HG02973 (cell line): ENCODE measurements at regions not wholly inside any gene's neighbourhood (a gene's known extent, or its start where the extent isn't known, plus 50 kb on each side); places are given as distances from the start of the nearest gene placed in this dataset.

Experiments
- ATAC-seq: cut with Tn5 transposase; IDR thresholded peaks from one replicate; pipeline ENCODE4 v1.9.1; 2021; ENCODE audit warnings: moderate library complexity; ENCODE audit not compliant: unreplicated experiment

DNA sequence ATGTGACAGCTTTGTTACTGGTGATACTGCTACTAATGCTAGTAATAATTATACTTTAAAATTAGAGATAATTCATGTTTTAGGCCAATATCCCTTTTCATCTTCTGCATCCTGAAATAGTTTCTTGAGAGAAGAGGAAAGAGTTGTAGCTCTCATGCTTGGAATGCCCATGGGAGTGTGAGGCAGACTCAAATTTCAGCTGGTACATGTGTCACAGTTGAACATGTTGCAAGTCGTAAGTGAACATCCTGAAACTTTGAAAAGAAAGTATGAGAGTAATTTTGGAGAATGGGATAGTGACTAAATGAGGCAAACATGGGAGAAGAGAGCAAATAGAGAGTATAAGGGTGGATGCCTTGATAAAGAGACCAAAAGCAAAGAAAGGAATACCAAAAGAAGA is 168.0 kb downstream of the TMTC3 start:
- no peak for ATAC-seq

DNA sequence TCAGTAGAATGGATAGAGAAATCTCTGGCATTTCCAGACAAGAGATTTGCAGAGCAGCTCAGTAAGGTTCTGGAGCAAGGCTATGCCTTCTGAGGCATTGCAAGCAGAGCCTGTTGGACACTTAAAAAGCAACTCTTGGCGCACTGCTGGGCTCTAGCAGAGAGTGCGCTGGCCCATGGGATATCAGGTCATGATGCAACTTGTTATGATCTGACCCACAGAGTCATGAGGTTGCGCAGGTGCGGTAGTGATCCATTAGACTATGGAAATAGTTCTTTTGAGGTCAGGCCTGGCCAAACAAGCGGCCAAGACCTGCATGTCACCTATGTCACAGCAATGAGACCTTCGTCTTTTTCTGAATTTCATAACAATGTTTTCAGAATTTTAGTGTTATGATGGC is 168.6 kb downstream of the TMTC3 start:
- no peak for ATAC-seq

DNA sequence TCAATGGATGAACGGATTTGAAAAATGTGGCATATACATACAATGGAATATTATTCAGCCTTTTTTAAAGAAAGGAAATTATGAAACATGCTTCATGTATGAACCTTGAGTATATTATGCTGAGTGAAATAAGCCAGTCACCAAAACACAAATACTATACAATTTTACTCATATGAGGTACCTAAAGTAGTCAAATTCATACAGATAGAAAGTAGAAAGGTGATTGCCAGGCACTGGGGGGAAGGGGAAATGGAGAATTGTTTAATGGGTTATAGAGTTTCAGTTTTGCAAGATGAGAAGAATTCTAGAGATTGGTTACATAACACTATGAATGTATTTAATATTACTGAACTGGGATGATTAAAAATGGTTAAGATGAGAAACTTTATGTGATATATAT is 171.4 kb downstream of the TMTC3 start:
- peak; percentile 87 for ATAC-seq

DNA sequence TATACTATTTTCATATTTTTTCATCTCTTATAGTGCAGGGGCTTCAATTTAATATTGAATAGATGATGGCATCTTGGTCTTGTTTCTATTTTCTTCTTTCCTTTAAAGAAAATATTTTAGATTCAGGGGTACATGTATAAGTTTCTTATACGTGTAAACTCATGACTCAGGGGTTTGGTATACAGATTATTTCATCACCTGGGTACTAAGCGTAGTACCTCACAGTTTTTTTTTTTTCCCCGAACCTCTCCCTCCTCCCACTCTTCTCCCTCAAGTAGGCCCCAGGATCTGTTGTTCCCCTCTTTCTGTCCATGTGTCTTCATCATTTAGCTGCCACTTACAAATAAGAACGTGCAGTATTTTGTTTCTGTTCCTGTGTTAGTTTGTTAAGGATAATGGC is 172.6 kb downstream of the TMTC3 start:
- no peak for ATAC-seq

DNA sequence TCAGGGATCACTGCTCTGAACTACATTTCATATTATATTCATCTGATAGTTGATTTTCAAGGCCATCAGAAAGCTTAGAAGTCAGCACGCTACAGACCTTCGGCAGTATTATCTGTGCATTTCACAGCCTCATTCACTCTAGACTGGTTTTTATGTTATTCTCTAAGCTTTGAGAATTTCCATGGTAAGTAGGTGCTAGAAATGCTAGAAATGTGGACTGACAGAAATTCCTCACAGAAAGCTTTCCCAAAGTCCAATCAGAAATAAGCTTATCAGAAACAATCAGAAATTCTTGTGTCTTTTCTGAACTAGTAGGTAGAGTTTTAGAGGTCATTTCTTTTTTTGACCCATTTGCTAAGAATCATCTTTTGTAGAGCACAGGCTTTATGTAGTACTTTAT is 176.6 kb downstream of the TMTC3 start:
- no peak for ATAC-seq

DNA sequence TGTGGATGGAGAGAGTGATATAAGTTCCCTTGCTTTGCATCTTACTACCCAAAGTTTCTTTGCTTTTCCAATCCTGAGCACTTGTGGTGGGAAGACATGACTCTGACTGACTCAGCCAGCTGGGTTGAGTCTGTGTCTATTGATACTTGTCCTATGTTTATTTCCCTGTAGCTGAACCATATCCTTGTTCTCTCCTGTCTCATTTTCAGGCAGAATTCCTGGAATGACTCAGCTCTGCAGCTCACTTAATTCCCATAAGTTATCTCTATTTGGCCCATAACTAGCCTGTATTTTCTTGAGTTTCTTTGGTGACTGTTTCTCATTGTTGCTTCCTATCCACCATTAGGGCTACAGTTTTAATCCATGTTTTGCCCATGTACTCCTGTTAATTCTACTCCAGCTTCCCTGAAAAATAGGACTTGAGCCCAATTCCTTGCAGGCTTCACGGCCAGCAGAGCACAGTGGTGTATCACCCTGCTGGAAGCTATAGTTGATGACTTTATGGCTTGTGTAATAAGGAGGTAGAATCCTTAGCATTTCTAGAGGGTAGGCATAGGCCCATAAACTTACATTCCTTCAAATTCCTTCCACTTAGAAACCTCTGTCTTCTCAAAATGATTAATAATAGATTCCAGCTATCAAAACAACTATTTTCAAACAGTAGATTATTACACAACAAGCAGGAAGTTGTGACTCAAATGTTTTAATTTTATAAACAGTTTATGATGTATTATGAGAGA is 183.1 kb downstream of the TMTC3 start:
- ATAC-seq, result no peak

DNA sequence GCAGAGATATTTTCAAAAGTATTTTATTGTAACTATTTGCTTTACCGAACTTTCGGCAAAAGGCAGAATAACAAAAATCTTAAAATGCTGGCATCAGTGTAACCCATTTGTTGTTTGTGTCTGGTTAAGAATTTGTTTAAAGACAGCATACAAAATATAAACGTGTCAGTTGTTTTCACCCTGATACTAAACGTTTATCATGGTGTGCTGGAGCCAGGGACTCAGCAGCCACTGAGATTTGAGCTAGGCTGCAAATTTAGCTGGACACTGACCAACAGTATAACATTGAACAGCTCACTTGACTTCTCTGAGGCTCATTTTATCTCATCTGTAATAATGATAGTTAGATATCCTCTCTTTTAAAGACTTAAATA is 183.7 kb downstream of the TMTC3 start:
- ATAC-seq, result no peak

DNA sequence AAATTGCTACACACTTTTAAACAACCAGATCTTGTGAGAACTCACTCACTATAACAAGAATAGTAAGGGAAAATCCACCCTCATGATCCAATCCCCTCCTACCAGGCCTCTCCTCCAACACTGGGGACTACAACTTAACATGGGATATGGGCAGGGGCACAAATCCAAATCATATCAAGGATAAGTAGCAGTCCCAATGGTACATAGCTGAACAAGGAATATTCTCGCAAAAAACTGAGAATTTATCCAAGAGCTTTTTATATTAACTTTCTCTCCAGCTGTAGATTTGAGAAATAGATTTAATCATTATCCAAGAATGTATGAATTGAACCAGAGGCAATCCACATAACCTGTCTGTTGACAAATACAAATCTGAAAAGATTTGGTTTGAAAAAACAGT is 185.2 kb downstream of the TMTC3 start:
- ATAC-seq, result no peak

DNA sequence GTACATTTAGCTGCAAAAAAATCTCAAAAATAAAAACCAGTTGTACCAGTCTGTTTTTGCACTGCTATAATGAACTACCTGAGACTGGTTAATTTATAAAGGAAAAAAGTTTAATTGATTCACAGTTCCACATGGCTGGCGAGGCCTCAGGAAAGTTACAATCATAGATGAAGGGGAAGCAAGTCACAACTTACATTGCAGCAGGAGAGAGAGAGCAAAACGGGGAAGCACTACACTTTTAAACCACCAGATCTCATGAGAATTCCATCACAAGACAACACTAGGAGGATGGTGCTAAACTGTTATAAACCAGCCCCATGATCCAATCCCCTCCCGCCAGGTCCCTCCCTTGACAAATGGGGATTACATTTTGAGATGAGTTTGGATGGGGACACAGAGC is 186.0 kb downstream of the TMTC3 start:
- no peak for ATAC-seq

DNA sequence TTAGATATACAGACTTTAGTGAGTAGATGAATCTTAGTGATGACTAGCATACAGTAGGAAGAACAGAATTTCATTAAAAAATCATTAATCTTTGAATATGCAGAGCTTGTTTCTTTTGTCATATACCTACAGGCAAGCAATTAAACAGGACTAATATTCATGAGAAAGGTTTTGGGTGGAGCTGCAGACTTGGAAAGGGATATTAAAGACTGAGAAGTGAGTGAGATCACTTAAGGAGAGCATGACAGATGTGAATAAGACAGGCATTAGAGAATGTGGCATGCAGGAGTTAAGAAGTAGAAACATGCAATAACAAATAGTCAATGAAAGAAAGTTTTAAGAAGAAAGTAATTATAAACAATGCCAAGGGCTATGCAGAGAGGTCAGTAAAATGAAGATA is 187.7 kb downstream of the TMTC3 start:
- no peak for ATAC-seq

DNA sequence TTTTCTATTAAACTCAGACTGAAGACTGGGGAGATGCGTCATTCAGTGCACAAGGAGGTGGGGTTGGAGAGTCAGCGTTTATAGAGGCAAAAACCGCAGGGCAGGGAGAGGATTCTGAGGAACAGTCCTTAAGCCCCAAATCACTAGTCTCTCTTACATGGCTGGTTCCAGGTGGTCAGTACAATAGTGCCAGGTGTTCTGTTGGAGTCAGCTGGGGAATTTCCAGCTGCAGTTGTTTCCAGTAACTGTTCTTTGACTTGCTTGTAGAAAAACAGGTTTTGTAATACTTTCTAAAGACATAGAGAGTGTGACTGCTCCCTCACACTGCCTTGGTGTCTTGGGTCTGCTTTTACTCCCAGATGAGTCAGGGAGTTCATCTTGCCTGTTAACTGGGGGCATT is 192.2 kb downstream of the TMTC3 start:
- peak; percentile 56 for ATAC-seq

DNA sequence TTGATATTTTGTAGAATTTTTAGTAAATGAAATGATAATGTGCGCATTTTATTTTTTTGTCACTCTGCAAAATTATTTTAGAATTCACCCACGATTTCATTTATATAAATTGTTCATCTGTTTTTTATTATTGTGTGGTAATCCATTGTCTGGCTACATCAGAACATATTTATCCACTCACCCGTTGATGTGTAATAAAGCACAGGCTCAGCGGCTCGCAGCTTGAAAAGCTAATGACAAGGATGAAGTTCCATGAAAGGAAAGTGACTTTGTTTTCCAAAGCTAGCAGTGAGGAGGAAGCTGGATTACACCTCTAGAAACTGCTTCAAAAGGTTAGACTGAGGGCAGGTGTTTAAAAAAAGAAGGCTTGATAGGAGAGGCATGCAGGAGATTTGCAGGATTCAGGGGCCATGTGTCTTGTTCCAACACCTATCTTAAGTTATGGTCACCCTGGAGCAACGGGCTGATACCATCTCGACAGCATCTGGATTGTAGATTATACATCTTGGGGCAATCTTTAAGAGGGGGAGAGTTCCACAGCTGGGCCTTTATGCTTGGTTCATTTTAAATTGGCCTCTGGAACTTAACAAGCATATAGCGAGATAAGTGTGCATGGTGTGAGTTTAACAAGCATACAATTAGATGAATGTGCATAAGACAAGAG is 194.1 kb downstream of the TMTC3 start:
- no peak for ATAC-seq

DNA sequence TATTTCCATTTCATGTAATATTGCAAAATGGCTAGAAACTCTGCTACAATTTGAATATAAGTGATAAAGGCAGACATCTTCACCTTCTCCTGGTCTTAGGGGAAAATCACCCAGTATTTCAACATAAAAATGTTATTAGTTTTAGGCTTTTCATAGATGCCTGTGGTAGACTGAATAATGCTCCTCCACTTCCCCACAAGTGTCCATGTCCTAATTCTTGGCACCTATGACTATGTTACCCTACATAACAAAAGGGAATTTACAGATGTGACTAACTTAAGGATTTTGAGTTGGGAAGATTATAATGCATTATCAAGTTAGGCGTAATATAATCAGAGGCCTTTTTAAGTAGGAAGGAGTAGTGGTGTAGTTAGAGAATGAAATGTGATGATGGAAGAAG is 196.4 kb downstream of the TMTC3 start:
- ATAC-seq, result no peak

DNA sequence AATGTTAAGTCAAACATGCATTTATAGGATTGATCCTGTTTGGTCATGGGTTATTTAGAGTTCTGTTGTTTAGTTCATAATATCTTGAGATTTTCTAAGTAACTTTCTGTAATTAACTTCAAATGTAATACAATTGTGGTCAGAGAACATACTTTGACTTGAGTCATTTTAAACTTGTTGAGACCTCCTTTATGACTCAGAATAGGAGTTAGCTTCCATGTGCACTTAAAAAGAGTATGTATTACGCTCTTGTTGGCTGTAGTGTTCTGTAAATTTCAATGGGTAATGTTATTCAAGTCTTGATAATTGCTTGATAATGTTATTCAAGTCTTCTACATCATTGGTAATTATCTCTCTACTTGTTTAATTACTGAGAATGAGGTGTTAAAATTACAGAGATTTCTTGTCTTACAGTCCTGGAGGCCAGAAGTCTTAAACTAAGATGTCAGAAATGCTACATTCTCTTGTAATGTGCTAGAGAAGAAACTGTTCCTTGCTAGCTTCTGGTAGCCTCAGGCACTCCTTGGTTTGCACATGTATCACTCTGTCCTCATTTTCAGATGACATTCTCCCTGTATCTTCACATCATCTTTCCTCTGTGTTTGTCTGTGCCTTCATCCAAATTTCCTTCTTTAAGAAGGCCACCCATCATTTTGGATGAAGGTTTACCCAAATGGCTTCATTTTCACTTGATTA is 197.3 kb downstream of the TMTC3 start:
- no peak for ATAC-seq

DNA sequence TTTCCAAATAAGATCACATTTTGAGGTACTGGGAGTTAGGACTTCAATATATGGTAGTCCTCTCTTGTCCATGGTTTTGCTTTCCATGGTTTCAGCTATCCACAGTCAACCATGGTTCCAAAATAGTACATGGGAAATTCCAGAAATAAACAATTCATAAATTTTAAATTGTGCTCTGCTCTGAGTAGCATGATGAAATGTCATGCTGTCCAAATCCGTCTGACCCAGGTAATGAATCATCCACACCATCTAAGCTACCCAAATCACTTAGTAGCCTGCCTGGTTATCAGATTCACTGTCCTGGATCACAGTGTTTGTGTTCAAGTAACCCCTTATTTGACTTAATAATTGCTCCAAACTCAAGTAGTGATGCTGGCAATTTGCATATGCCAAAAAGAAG is 197.9 kb downstream of the TMTC3 start:
- ATAC-seq, result no peak

DNA sequence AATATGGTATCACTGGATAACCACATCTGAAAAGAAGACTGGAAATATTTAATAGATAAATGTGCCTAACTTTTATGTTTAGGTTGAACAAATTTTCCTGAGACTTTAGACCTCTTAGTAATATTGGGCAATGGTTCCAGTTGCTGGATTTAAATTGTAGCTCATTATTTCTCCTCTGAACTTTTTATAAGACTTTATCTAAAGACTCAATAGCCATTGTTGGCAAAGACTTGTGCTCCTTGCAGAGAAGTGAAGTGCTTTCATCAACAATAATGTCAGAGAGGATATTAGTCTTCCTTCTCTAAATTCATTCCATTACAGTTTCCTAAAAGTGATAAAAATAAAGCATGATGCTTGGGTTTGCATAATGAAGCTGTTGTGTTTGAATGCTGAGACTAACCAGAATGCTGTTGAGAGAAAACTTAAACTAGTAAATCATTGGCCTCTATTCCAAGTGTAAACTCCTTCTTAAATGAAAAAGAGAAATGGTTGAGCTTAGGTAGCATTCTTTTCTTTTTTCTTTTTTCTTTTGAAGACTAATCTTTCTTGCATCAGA is 200.2 kb downstream of the TMTC3 start:
- ATAC-seq, result no peak

DNA sequence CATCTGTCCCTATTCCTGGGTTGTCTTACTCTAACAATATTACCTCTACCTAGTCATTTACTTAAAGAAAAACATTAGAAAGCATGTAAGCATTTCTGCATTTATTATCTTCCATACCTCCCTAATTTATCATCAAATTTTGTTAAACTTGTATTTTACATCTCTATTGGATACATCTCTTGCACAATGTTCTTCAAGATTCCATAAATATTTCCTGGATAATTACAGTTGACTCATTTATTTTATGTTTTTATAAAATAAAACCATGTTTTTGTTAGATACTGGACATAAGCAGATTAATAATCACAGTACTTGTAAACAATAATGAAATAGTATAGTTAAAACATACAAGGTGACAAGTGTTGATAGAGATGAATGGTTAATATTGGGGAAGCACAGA is 209.0 kb downstream of the TMTC3 start:
- no peak for ATAC-seq

DNA sequence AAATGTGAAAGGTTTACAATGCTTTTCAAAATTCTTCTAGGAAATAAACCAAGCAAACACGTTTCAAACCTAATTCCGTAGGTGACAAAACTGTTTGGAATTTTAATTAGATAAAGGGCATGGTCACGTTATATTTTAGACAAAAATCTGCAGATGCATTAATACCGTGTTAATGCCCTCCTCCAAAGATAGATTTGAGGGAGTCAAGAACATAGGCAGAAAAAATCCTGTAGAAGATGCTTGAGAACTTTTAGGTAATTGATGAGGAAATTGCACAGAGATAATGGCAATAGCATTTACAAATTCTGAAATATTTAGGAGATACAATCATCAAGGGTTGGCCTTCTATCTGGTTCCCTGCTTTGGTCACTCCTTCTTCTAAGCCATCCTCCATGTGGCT is 212.6 kb downstream of the TMTC3 start:
- no peak for ATAC-seq

DNA sequence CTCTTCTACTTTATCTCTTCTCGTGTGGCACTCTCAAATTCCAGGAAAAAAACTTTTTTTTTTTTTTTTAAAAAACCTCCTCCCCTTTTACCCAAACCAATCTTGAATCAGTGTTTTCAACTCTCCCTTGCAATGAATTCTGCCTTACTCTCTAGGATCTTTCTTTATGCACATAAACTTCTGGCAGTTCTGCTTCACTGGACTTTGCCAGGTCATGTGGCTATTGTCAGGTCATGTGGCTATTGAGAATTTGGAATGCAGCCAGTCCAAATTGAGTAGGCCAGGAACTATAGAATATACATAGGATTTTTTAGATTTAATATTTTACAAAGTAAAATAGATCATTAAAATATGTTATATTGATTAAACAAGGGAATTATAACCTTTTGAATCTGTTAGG is 218.2 kb downstream of the TMTC3 start:
- no peak for ATAC-seq

DNA sequence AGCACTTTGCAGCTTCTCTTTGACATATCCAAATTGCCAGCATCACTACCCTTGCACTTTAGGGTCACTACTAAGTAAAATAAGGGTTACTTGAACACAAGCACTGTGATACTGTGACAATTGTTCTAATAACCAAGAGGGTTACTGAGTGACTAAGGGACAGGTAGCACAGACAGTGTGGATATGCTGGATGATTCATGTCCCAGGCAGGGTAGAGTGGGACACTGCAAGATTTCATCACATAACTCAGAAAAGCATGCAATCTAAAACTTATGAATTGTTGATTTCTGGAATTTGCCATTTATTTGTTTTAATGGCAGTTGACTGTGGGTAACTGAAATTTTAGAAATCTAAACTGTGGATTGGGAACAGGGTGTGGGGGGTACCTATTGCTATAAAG is 218.8 kb downstream of the KITLG start:
- no peak for ATAC-seq

DNA sequence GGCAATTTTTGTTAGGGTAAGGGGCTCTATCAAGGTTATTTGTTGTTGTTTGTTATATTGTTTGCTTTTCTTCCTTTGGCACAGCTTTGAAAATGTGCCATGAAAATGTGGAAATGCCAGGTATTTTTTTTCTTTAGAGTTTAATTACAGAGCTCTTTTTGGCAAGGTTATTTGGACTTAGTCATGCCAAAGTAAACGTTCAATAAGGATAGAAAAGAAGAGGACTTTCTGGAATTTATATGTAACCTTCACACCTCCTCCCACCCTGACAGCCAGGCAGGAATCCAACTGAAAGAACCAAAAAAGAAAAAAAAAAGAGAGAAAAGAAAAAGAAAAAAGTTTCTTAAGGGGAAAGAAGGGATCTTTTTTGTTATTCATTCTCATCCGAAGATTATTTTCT is 217.8 kb downstream of the KITLG start:
- no peak for ATAC-seq

DNA sequence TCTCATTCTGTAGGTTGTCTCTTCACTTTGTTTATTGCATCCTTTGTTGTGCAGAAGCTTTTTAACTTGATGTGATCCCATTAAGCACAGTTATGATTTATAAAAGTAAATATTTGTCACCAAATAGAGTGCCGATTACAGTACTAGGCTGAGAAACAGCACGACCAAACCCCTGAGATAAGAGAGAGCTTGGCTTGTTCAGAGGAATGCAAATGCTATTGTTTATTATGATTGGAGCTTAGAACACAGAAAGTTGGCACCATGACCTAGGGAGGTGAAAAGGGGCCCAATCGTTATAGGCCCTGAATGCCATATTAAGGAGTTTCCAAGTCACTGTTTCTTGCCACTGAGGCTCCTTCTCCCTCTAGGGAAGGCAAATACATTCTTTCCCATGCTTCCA is 214.9 kb downstream of the KITLG start:
- ATAC-seq, result no peak
